NB4 (cell line): ENCODE measurements at regions not wholly inside any gene's neighbourhood (a gene's known extent, or its start where the extent isn't known, plus 50 kb on each side); places are given as distances from the start of the nearest gene placed in this dataset.

Experiments
- POLR2A ChIP-seq: IDR thresholded peaks from 2 replicates; pipeline ENCODE4 v1.6.1; 2011; ENCODE audit warnings: mild to moderate bottlenecking; ENCODE audit not compliant: insufficient read length; ENCODE audit errors: extremely low read depth
- TF ChIP-seq, protein P1 (sequence below): IDR thresholded peaks from one replicate; pipeline ENCODE4 v1.5.1; 2012; ENCODE audit warnings: low read depth, low read length
- TF ChIP-seq, protein P2 (sequence below): IDR thresholded peaks from 2 replicates; pipeline ENCODE4 v1.6.1; 2011; ENCODE audit warnings: low read depth, low read length

DNA sequence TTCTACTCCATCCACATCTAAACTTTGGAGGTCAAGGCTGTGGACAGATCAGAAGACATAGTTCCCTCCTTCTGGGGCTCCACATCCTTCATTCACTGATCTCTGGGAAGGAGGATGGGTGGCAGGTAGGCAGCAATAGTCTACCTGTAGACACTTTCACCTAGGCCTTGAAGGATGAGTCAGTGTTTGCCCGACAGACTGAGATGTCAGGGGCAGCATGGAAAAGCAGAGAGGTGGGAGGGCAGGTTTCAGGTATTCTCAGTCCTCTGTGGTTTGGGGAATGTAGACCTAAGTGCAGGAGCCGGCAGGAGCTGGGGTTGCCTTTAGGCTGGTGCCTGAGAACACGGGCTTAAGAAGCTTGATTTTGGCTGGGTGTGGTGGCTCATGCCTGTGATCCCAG, 171.9 kb upstream of the ZNF267 start:
- TF ChIP-seq, protein P1, sequence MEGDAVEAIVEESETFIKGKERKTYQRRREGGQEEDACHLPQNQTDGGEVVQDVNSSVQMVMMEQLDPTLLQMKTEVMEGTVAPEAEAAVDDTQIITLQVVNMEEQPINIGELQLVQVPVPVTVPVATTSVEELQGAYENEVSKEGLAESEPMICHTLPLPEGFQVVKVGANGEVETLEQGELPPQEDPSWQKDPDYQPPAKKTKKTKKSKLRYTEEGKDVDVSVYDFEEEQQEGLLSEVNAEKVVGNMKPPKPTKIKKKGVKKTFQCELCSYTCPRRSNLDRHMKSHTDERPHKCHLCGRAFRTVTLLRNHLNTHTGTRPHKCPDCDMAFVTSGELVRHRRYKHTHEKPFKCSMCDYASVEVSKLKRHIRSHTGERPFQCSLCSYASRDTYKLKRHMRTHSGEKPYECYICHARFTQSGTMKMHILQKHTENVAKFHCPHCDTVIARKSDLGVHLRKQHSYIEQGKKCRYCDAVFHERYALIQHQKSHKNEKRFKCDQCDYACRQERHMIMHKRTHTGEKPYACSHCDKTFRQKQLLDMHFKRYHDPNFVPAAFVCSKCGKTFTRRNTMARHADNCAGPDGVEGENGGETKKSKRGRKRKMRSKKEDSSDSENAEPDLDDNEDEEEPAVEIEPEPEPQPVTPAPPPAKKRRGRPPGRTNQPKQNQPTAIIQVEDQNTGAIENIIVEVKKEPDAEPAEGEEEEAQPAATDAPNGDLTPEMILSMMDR = no peak
- no peak for TF ChIP-seq POLR2A
- TF ChIP-seq, protein P2, sequence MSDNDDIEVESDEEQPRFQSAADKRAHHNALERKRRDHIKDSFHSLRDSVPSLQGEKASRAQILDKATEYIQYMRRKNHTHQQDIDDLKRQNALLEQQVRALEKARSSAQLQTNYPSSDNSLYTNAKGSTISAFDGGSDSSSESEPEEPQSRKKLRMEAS = no peak
